NCI-H2227 (cell line): ENCODE measurements at regions not wholly inside any gene's neighbourhood (a gene's known extent, or its start where the extent isn't known, plus 50 kb on each side); places are given as distances from the start of the nearest gene placed in this dataset.
"Not testable (repeated sequence)": the region's sequence is repeated elsewhere in the genome, so short reads cannot be mapped to it uniquely, and the experiment has no call there.

Experiments
- DNase-seq: peaks from one replicate; lab custom pipeline; 2025; ENCODE audit not compliant: unreplicated experiment; lab: John Stamatoyannopoulos, UW

GRCh38 chr4:160549951-160550519 is 1447.2 kb downstream of the RAPGEF2 start:
- not testable (repeated sequence) for DNase-seq

GRCh38 chr4:160562661-160563060 is 1459.8 kb downstream of the RAPGEF2 start:
- no peak for DNase-seq

GRCh38 chr4:160563552-160564282 is 1460.8 kb downstream of the RAPGEF2 start:
- no peak for DNase-seq

GRCh38 chr4:160567634-160568033 is 1464.8 kb downstream of the RAPGEF2 start:
- no peak for DNase-seq

- DNase-seq = no peak
These were observed 1467.4 kb downstream of the RAPGEF2 start for GRCh38 chr4:160570271-160570670.

GRCh38 chr4:160574272-160574671 is 1471.4 kb downstream of the RAPGEF2 start:
- DNase-seq = not testable (repeated sequence)

- DNase-seq = no peak
These were observed 1477.7 kb downstream of the RAPGEF2 start for GRCh38 chr4:160580581-160580980.

- no peak for DNase-seq
These were observed 1489.4 kb downstream of the RAPGEF2 start for GRCh38 chr4:160592258-160592657.

GRCh38 chr4:160595646-160596045 is 1492.8 kb downstream of the RAPGEF2 start:
- no peak for DNase-seq

GRCh38 chr4:160604541-160604940 is 1501.7 kb downstream of the RAPGEF2 start:
- no peak for DNase-seq

- DNase-seq = no peak
These were observed 1508.3 kb downstream of the RAPGEF2 start for GRCh38 chr4:160611181-160611580.

- DNase-seq = no peak
These were observed 1528.2 kb downstream of the RAPGEF2 start for GRCh38 chr4:160631044-160631443.

GRCh38 chr4:160652790-160653189 is 1511.0 kb downstream of the FSTL5 start:
- DNase-seq = no peak

GRCh38 chr4:160675550-160675949 is 1488.2 kb downstream of the FSTL5 start:
- DNase-seq = no peak

- DNase-seq = no peak
These were observed 1478.1 kb downstream of the FSTL5 start for GRCh38 chr4:160685729-160686128.

GRCh38 chr4:160701671-160702070 is 1462.1 kb downstream of the FSTL5 start:
- no peak for DNase-seq

GRCh38 chr4:160709026-160709425 is 1454.8 kb downstream of the FSTL5 start:
- DNase-seq = no peak

- DNase-seq = no peak
These were observed 1454.3 kb downstream of the FSTL5 start for GRCh38 chr4:160709546-160709945.

- no peak for DNase-seq
These were observed 1447.2 kb downstream of the FSTL5 start for GRCh38 chr4:160716551-160716950.

- no peak for DNase-seq
These were observed 1446.0 kb downstream of the FSTL5 start for GRCh38 chr4:160717848-160718247.

GRCh38 chr4:160724063-160724462 is 1439.7 kb downstream of the FSTL5 start:
- DNase-seq = no peak

- DNase-seq = no peak
These were observed 1418.7 kb downstream of the FSTL5 start for GRCh38 chr4:160745126-160745525.

GRCh38 chr4:160746585-160746984 is 1417.2 kb downstream of the FSTL5 start:
- DNase-seq = not testable (repeated sequence)
